Activated T-cell treated with anti-CD3 and anti-CD28 coated beads, Interleukin-2, amount 50 U/mL, for 4 hours (primary cell): ENCODE measurements at regions not wholly inside any gene's neighbourhood (a gene's known extent, or its start where the extent isn't known, plus 50 kb on each side); places are given as distances from the start of the nearest gene placed in this dataset.

Experiments used
- ATAC-seq, 2 donors: fragments of 200-7000 bp; cut with Tn5 transposase; one replicate each; pipeline ENCODE4 v1.10.0; 2021
- DNase-seq: peaks from one replicate; pipeline ENCODE4 v3.0.0-alpha.2; 2020
- H3K27me3 Mint-ChIP-seq: one replicate; pipeline ENCODE4 v1.8.0; 2021; ENCODE audit warnings: low read depth, mixed read lengths
- H3K36me3 Mint-ChIP-seq: one replicate; pipeline ENCODE4 v1.8.0; 2022; ENCODE audit warnings: mixed read lengths; ENCODE audit not compliant: insufficient read depth
- H3K4me1 Mint-ChIP-seq: one replicate; pipeline ENCODE4 v1.8.0; 2021; ENCODE audit warnings: low read depth, mixed read lengths
- H3K4me3 Mint-ChIP-seq: one replicate; pipeline ENCODE4 v1.8.0; 2021; ENCODE audit warnings: mild to moderate bottlenecking, moderate library complexity, mixed read lengths
- H3K9me3 Mint-ChIP-seq: one replicate; pipeline ENCODE4 v1.8.0; 2021; ENCODE audit warnings: mixed read lengths

DNA sequence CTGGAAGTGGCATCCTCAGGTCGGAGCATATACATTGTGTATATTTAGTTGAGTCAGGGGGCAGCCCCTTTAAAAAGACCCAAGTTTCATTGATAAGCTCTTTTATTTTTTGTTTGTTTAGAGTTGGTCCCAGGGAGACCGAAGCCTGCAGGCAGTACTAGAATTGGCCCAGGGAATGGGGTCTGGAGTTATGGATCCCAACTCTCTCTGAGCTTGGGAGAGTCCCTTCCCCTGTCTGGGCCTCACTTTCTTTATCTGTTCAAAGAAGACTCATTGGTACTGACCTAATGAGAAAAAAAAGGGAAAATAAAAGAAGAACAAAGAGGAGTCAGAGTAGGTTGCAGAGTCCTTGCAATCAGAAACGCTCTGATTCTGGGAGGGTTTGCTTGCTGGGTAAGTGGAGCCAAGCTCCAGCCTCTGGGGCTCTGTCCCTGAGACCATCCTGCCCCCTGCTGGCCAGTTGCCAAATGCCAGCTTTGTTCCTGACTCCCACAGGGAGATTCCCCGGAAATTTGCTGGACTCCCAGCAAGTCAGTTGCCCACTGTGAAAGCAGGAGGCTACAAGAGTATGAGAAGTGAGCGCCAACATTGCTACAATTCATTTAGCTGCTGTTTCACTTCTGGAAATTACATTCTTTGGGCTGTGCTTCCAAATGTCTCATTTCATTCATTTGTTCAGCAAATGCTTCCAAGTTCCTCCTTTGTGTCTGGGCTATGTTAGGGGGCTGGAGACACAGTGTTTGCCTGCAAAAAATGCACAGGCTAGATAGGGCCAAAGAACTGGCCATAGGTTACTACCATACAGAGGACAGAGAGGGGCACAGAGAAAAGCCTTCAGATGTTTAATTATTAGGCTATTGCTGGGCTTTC lies 156.2 kb downstream of the MELK start:
- DNase-seq: peak; percentile 52
- ATAC-seq: peak; percentile 53 to 69
- H3K9me3 Mint-ChIP-seq: no peaks in the 10 kb centered on the region
- no peaks in the 10 kb centered on the region for H3K27me3 Mint-ChIP-seq
- H3K4me3 Mint-ChIP-seq: no peak overlapping the region
- no peaks in the 10 kb centered on the region for H3K36me3 Mint-ChIP-seq
- peaks cover 1% of the 10 kb centered on the region for H3K4me1 Mint-ChIP-seq

DNA sequence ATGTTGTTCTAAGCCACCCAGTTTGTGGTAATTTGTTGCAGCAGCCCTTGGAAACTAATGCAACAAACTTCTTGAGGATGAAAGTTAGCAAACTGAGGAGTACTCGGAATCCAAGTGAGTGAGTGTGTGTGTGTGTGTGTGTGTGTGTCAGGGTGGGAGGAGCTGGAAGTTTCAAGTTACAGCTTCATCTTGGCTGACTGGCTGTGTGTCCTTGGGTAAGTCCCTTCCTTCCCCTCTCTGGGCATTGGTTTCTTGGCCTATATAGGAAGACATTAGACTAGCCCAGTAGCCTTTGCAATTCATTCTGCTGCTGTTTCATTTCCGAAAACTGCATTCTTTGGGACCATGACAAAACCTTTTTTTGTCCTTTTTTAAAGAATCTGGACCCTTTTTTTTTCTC lies 157.2 kb downstream of the MELK start:
- no peaks in the 10 kb centered on the region for H3K9me3 Mint-ChIP-seq
- H3K27me3 Mint-ChIP-seq: no peaks in the 10 kb centered on the region
- H3K4me3 Mint-ChIP-seq: no peak overlapping the region
- H3K36me3 Mint-ChIP-seq: no peaks in the 10 kb centered on the region
- DNase-seq (no peak), ATAC-seq (no peak)
- H3K4me1 Mint-ChIP-seq: peaks cover 1% of the 10 kb centered on the region

DNA sequence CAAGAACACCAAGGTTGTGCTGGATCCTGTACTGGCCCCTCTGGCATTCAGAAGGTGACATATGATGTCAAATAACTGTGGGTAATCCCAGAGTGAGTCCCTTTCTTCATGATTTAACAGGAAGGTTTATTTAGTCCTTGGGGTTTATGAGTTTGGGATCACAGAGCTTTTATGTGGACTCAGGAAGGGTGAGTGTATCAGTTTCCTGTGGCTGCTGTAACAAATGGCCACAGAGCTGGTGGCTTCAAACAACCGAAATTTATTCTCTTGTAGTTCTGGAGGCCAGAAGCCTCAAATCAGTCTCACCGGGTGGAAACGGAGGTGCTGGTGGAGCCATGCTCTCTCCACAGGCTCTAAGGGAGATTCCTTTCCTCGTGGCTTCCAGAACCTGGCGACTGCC lies 157.7 kb downstream of the MELK start:
- Mint-ChIP-seq H3K4me3 (no peak overlapping the region), H3K4me1 (peaks cover 1% of the 10 kb centered on the region), H3K9me3 (no peaks in the 10 kb centered on the region), H3K36me3 (no peaks in the 10 kb centered on the region), H3K27me3 (no peaks in the 10 kb centered on the region)
- ATAC-seq: no peak
- no peak for DNase-seq

DNA sequence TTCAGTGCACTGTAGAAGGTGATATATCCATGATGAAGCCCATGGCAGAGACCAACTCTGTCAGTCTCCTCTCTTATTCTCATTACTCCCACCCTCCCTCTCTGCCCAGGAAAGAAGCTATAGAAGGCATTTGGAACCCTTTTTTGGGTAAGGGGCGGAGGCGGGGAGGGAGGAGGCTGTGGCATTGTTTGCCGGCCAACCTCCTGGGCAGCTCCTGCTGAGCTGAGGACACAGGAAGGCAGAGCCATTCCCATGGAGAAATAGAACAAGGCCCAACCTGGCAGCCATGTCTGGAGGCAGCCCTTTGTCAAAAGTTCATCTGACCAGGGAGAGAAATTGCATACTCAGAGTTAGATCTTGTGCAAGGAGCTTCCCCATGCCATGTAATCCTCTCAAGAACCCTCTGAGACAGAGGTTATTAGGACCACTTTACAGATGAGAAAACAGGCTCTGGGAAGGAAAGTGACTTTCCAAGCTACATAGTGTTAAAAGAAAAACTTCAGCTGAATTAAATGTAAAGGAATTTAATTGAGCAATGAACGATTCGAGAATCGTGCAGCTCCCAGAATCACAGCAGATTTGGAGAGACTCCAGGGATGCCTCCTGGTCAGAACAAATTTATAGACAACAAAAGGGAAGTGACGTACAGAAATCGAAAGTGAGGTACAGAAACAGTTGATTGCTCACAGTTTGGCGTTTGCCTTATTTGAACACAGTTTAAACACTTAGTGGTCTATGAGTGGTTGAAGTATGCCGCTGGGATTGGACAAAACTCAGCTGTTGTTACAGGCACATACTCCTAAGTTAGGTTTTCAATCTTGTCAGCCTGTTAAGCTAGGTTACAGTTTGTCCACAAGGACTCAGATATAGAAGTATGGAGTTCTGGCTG lies 158.6 kb downstream of the MELK start:
- H3K4me1 Mint-ChIP-seq: peaks cover 1% of the 10 kb centered on the region
- H3K36me3 Mint-ChIP-seq: no peaks in the 10 kb centered on the region
- H3K4me3 Mint-ChIP-seq: no peak overlapping the region
- no peaks in the 10 kb centered on the region for H3K9me3 Mint-ChIP-seq
- H3K27me3 Mint-ChIP-seq: no peaks in the 10 kb centered on the region
- DNase-seq (no peak), ATAC-seq (no peak)

DNA sequence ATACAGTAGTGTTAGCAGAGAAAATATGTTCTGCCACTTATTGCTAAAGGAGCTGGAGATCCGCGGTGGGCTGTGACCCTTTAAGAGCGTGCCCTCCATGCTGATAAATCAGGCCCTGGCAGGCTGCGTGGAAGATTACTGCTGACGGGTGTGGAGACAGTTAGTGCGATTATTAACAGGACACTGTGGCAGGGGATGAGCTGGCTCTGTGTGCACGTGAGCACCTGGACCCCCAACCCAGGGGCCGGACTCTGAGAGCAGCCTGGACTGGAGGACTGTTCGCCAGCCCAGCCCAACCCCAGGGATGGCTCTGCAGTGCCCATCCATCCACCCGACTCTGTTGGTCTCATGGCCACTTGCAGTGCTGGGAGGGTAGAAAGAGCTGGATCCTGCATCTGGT lies 162.0 kb downstream of the MELK start:
- ATAC-seq: no peak
- Mint-ChIP-seq H3K9me3 (no peaks in the 10 kb centered on the region), H3K4me3 (no peak overlapping the region), H3K36me3 (no peaks in the 10 kb centered on the region), H3K27me3 (peaks cover 11% of the 10 kb centered on the region), H3K4me1 (peaks cover 1% of the 10 kb centered on the region)
- DNase-seq: no peak

DNA sequence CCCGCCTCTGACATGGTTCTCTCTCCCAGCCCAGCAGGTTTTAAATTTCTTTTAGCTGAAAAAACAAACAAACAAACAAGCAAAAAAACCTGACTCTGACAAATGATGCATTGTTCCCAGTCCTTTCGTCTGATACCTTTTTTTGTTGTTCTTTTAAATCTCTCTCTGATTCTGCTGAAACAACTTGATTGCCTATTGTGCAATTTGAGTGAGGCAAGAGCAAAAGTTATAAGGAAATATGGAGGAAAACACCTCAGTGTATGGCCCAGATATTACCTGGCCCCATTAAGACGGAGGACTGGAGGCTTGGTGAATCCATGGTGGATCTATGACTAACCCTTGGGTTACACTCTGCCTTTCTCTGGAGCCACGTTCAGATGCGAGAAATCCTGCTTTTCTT lies 164.0 kb downstream of the MELK start:
- no peak for DNase-seq
- no peak overlapping the region for H3K4me3 Mint-ChIP-seq
- no peaks in the 10 kb centered on the region for H3K9me3 Mint-ChIP-seq
- peaks cover 5% of the 10 kb centered on the region for H3K4me1 Mint-ChIP-seq
- H3K36me3 Mint-ChIP-seq: no peaks in the 10 kb centered on the region
- ATAC-seq: no peak
- H3K27me3 Mint-ChIP-seq: peaks cover 29% of the 10 kb centered on the region

DNA sequence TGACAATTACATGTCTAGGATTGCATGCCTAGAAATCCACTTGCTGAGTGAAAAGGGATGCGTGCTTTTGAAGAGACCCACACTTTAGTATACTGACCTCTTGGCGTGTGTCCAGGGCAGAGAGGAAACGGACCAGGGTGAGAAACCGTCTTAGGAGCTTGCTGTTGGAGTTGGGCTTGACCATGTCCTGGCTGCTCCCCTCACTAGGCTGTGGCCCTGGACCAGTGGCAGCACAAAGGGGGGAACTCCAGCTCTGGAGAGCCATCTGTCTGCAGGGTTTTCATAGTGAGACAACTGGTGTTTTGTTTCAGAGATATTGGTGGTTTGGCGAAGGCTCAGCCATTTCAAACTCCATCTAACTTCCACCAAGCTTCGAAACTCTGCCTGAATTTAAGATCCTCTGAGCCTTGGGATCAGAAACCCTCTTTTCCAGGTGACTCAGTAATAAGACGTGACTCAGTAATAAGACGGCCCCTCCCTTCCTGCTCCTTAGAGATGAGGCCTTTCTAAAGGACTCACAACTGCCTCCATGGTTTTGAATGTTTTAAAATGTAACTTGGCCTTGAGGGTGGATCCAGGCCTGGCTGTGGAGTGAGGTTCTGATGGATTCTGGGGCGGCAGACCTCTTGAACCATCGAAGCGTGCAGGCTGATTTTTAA lies 165.8 kb downstream of the MELK start:
- DNase-seq (no peak), ATAC-seq (no peak)
- Mint-ChIP-seq H3K27me3 (peaks cover 44% of the 10 kb centered on the region), H3K4me3 (no peak overlapping the region), H3K36me3 (no peaks in the 10 kb centered on the region), H3K9me3 (no peaks in the 10 kb centered on the region), H3K4me1 (peaks cover 4% of the 10 kb centered on the region)

DNA sequence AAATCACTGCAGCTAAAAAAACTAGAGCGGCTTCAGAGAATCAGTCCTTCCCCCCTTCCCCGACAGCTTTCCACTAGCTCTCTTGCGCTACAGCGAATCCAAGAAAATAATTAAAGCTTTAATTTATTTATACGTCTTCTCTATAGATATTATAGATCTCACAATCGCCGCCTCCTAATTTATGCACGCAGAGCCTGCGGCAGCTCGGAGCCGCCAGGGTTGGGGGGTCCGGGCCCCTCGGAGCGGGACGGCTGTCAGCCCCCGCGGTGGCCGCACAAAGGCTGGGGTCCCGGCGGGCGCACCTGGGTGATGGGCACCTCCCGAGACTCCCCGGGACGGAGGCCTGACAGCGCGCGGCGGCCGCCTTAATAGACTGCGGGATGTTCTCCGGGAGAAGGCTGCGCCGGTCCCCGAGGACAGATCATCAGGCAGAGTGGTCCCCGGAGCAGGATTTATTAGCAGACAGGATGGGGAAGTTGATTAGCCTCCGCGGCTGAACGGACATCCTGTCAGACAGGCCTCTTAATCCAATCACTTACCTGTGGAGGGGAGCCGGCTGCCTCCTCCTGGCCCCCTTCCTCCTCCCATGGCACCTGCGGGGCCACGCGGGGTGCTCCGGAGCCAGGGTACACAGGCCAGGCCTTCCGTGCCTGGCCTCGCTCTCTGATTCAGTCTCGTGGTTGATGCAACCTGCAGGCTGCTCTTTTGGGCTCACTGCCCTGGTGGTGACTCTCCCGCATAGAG lies 166.8 kb downstream of the MELK start:
- ATAC-seq: peak in 1 of 2 donors; percentile 58

DNA sequence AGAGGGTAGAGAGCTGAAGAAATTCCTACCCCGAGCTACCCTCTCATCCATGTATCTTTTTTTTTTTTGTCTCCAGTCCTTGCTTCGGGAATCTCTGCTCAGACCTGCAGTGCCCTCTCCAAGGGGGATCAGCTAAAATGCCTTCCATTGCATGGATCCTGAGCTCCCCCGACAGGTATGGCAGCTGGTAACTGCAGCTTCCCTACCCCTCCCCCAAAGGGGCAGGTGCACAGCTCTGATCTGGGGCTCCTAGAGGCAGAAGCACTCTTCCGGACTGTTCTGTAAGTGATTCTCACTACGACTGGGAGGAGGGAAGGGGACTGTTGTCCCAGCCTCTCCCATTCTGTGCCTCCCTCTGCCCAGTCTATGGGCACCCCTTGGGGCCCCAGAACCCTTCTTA lies 169.6 kb downstream of the MELK start:
- Mint-ChIP-seq H3K4me1 (peaks cover 4% of the 10 kb centered on the region), H3K36me3 (no peaks in the 10 kb centered on the region), H3K27me3 (peaks cover 65% of the 10 kb centered on the region), H3K4me3 (no peak overlapping the region), H3K9me3 (no peaks in the 10 kb centered on the region)
- DNase-seq: no peak
- ATAC-seq: no peak

More for the DNA sequence above, 166.8 kb downstream of the MELK start:
- Mint-ChIP-seq H3K4me1 (peaks cover 4% of the 10 kb centered on the region), H3K4me3 (no peak overlapping the region), H3K27me3 (peaks cover 46% of the 10 kb centered on the region), H3K9me3 (no peaks in the 10 kb centered on the region), H3K36me3 (no peaks in the 10 kb centered on the region)
- no peak for DNase-seq

DNA sequence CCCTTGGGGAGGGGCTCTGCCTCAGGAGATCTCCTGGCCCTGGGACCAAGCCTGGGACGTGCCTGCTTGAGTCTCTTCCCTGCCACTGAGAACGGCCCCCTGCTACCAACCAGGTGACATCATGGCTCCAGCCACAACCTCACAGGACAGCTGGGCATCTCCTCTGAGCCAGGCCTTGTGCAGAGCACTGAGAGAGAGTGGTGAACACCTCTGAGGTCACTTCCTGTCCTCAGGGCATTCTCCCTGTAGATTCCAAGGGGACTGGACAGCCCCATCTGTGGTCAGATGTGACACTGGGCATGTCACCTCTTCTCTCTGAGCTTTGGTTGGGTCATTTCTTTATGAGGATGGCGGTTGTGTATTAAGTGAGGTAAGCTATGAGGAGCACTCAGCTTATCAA lies 172.0 kb downstream of the MELK start:
- H3K36me3 Mint-ChIP-seq: no peaks in the 10 kb centered on the region
- peaks cover 75% of the 10 kb centered on the region for H3K27me3 Mint-ChIP-seq
- peaks cover 4% of the 10 kb centered on the region for H3K4me1 Mint-ChIP-seq
- no peak overlapping the region for H3K4me3 Mint-ChIP-seq
- ATAC-seq (no peak), DNase-seq (no peak)
- no peaks in the 10 kb centered on the region for H3K9me3 Mint-ChIP-seq

DNA sequence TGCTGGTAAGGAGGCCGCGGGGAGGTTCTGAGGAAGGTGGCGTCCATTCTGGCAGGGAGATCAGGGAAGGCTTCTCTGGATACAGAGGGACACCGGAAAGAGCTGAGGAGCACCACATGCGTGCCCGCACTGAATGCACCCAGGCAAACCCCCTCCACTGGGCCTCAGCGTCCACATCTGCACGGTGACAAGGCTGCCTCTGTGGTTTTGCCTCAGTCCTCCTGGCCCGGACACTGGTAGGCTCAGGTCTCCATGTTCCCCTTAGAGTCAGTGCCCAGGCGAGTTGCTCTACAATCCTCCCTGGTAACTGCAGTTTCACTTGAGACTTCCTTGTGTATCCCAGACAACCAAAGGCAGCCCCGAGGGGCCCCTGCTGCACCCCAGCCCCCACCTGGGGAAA lies 173.3 kb downstream of the MELK start:
- peaks cover 73% of the 10 kb centered on the region for H3K27me3 Mint-ChIP-seq
- H3K4me1 Mint-ChIP-seq: no peaks in the 10 kb centered on the region
- H3K4me3 Mint-ChIP-seq: no peak overlapping the region
- no peaks in the 10 kb centered on the region for H3K9me3 Mint-ChIP-seq
- ATAC-seq: no peak
- no peaks in the 10 kb centered on the region for H3K36me3 Mint-ChIP-seq
- DNase-seq: no peak

DNA sequence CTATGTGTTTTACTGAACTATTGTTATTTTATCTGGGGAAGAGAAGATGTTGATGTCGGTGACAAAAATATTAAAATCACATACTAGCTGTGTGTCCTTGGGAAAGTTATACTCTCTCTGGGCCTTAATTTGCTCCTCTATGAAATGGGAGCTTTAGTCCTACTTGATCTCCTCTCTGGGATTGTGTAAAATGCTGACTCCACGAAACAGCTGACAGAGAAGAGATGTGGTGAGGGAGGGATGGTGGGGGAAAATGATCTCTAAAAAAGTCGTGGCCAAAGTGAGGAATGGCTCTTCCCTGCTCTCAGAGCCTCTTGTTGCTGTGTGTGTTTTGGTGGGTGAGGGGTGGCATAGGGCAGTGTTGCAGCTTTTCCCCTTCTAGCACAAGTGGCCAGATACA lies 173.7 kb downstream of the MELK start:
- Mint-ChIP-seq H3K9me3 (no peaks in the 10 kb centered on the region), H3K36me3 (no peaks in the 10 kb centered on the region), H3K27me3 (peaks cover 71% of the 10 kb centered on the region), H3K4me3 (no peak overlapping the region), H3K4me1 (no peaks in the 10 kb centered on the region)
- ATAC-seq (no peak), DNase-seq (no peak)

DNA sequence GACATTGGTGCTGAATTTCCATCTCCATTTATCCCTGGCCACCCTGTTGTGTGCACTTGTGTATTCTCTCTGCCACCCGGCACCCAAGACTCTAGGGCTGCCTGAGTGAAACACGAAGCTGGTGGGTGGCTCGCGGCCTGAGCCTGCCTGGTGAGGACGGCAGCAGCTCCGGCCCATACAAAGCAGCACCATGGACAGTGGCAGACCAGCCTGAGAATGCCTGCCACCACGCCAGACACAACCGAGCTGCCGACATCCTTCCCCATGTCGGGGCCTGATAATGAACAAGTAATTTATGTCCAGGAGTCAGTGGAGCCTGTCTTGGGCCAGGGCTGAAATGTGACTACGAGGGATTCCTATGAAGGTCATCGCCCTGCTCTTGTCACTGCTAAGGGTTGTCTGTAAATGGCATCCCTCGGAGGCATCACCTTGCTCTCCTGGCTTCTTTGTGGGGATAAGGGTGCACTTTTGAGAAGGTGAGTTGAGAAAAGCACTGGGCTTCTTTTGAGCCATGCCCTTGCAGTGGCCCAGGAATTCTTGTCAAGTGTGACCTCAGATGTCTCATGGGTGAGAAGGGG lies 175.7 kb downstream of the MELK start:
- H3K4me3 Mint-ChIP-seq: no peak overlapping the region
- no peaks in the 10 kb centered on the region for H3K9me3 Mint-ChIP-seq
- no peaks in the 10 kb centered on the region for H3K4me1 Mint-ChIP-seq
- ATAC-seq (no peak), DNase-seq (no peak)
- no peaks in the 10 kb centered on the region for H3K36me3 Mint-ChIP-seq
- H3K27me3 Mint-ChIP-seq: peaks cover 67% of the 10 kb centered on the region

DNA sequence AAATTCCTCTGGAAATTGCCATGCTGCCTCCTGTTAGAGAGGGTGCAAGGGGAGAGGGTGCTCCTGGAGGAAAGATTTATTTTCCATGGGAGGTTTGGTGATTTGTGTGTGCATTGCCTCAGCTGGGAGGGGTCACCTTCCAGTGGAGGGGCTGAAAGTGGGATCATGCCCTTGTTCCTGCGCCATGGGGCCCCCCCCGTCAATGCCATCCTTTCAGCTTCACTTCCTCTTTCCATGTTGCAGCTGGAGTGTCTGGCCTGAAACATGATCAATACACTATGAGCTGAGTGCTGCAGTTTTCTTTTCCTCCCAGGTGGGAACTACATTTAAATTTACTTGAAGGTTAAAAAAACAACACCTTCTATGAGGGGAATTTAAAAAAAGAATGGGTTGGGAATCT lies 176.8 kb downstream of the MELK start:
- Mint-ChIP-seq H3K9me3 (no peaks in the 10 kb centered on the region), H3K4me1 (no peaks in the 10 kb centered on the region), H3K4me3 (no peak overlapping the region), H3K36me3 (no peaks in the 10 kb centered on the region), H3K27me3 (peaks cover 73% of the 10 kb centered on the region)
- ATAC-seq (no peak), DNase-seq (no peak)
